SK-N-SH (cell line): ENCODE measurements at regions not wholly inside any gene's neighbourhood (a gene's known extent, or its start where the extent isn't known, plus 50 kb on each side); places are given as distances from the start of the nearest gene placed in this dataset.

Experiments used
- EP300 ChIP-seq, 2 experiments: IDR thresholded peaks; 2 replicates each; pipeline versions ENCODE4 v1.4.0 to v1.6.1; 2012; ENCODE audit warnings: borderline replicate concordance in 1 of 2, low read depth in 1 of 2, low read length in 1 of 2
- EZH2phosphoT487 ChIP-seq: fragments of 200-600 bp; sonication (generic); IDR thresholded peaks from 2 replicates; pipeline ENCODE4 v1.6.1; 2017; ENCODE audit warnings: low read depth, mixed run types, mild to moderate bottlenecking, antibody characterized with exemption, moderate library complexity, borderline replicate concordance
- MXI1 ChIP-seq: IDR thresholded peaks from 2 replicates; pipeline ENCODE4 v1.6.1; 2012; ENCODE audit warnings: mild to moderate bottlenecking, low read depth, low read length, improper control_type of control experiment
- RAD21 ChIP-seq: IDR thresholded peaks from 2 replicates; pipeline ENCODE4 v1.6.1; 2012; ENCODE audit warnings: mild to moderate bottlenecking, low read length
- RCOR1 ChIP-seq: fragments of 150-350 bp; IDR thresholded peaks from 2 replicates; pipeline ENCODE4 v1.6.1; 2017; ENCODE audit warnings: antibody characterized with exemption, low read length
- USF2 ChIP-seq: fragments of 150-350 bp; IDR thresholded peaks from 2 replicates; pipeline ENCODE4 v1.6.1; 2017; ENCODE audit warnings: antibody characterized with exemption, low read length, low read depth, borderline replicate concordance
- YY1 ChIP-seq: IDR thresholded peaks from 2 replicates; pipeline ENCODE4 v1.4.0; 2012; ENCODE audit warnings: low read depth, mild to moderate bottlenecking
- TF ChIP-seq, protein P1 (sequence below): fragments of 200-600 bp; sonication (generic); IDR thresholded peaks from 2 replicates; pipeline ENCODE4 v1.6.1; 2017; ENCODE audit warnings: antibody characterized with exemption, mild to moderate bottlenecking, moderate library complexity
- TF ChIP-seq, protein P2 (sequence below): IDR thresholded peaks from 2 replicates; pipeline ENCODE4; 2012

DNA sequence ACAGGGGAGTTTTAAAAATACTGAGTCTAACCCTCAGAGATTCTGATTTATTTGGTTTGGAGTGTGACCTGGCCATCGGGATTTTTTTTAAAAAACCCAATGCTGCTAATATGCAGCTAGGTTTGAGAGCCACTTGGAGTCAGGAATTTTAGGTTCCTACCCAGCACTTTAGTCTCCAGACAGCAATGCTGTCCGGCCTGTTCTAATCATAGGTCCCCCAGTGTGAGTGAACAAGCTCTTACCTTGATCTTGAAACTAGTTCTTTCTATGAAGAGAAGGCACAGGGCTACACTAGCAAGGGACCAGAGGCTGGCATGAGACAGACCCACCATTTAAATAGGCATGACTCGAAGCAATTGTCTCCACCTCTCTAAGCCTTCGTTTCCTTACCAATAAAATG, 103.5 kb downstream of the SMIM20 start:
- TF ChIP-seq, protein P1, sequence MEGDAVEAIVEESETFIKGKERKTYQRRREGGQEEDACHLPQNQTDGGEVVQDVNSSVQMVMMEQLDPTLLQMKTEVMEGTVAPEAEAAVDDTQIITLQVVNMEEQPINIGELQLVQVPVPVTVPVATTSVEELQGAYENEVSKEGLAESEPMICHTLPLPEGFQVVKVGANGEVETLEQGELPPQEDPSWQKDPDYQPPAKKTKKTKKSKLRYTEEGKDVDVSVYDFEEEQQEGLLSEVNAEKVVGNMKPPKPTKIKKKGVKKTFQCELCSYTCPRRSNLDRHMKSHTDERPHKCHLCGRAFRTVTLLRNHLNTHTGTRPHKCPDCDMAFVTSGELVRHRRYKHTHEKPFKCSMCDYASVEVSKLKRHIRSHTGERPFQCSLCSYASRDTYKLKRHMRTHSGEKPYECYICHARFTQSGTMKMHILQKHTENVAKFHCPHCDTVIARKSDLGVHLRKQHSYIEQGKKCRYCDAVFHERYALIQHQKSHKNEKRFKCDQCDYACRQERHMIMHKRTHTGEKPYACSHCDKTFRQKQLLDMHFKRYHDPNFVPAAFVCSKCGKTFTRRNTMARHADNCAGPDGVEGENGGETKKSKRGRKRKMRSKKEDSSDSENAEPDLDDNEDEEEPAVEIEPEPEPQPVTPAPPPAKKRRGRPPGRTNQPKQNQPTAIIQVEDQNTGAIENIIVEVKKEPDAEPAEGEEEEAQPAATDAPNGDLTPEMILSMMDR, result no peak
- TF ChIP-seq YY1 (no peak), EZH2phosphoT487 (no peak), USF2 (no peak), RCOR1 (no peak), EP300 (IDR thresholded peaks at IDR 0.05; ENCODE audit: borderline replicate concordance in 1 of 2, low read depth in 1 of 2, low read length in 1 of 2) (no peak), MXI1 (no peak), RAD21 (no peak)
- TF ChIP-seq, protein P2, sequence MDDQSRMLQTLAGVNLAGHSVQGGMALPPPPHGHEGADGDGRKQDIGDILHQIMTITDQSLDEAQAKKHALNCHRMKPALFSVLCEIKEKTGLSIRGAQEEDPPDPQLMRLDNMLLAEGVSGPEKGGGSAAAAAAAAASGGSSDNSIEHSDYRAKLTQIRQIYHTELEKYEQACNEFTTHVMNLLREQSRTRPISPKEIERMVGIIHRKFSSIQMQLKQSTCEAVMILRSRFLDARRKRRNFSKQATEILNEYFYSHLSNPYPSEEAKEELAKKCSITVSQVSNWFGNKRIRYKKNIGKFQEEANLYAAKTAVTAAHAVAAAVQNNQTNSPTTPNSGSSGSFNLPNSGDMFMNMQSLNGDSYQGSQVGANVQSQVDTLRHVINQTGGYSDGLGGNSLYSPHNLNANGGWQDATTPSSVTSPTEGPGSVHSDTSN, result no peak
